K562 (cell line): ENCODE measurements at regions not wholly inside any gene's neighbourhood (a gene's known extent, or its start where the extent isn't known, plus 50 kb on each side); places are given as distances from the start of the nearest gene placed in this dataset.

ENCODE experiments used
- ATAC-seq: fragments of 200-7000 bp; cut with Tn5 transposase; 3 replicates; pipeline ENCODE4 v1.9.1; 2020; ENCODE audit warnings: moderate library complexity
- BruUV-seq: library from RNA; stranded (reverse); fragments of 400-500 nt; replicated peaks from 2 replicates; lab custom pipeline; 2021; lab: Mats Ljungman, UMichigan
- CTCF ChIA-PET: fragments of 300-600 bp; formaldehyde crosslinking; extraction: SDS; loops from one replicate; lab custom pipeline; 2021; ENCODE audit warnings: low intra/inter-chr PET ratio; lab: Yijun Ruan, JAX
- POLR2A ChIA-PET: fragments of 300-600, 350-650 bp; sonication (Branson Sonifier 250); formaldehyde crosslinking; extraction: SDS; loops from one replicate; lab custom pipeline; 2021; ENCODE audit warnings: antibody characterized with exemption, inconsistent platforms; lab: Yijun Ruan, JAX
- DNase-seq, 4 experiments: peaks; one replicate each; pipeline versions ENCODE4 v3.0.0 to v3.0.0-alpha.2; 2011 to 2018; ENCODE audit warnings: low spot score in 3 of 4, mixed read lengths in 3 of 4; ENCODE audit errors: extremely low read depth in 1 of 4
- FAIRE-seq: peaks from 2 replicates; lab custom pipeline; 2011; peaks lifted over from hg19 to GRCh38; lab: Jason Lieb, UNC
- H2AFZ ChIP-seq: 2 replicates; pipeline ENCODE4 v1.6.0; 2011; ENCODE audit warnings: low read depth, low read length, control low read depth, inconsistent platforms
- H3K27ac ChIP-seq: fragments of 200-600 bp; 3 replicates; pipeline ENCODE4 v1.8.0; 2011; ENCODE audit warnings: low read depth, mild to moderate bottlenecking, control low read depth, inconsistent platforms, low read length, moderate library complexity, mixed read lengths; ENCODE audit errors: extremely low read depth
- H3K27me3 ChIP-seq, 2 experiments: fragments of 300-600 bp in 1 of 2; 2 replicates in 1 of 2; 3 replicates in 1 of 2; pipeline versions ENCODE4 v1.6.0 to v1.8.0; 2011; ENCODE audit warnings: inconsistent platforms in 2 of 2, low read length in 2 of 2, mild to moderate bottlenecking in 1 of 2, mixed read lengths in 1 of 2, moderate library complexity in 1 of 2; ENCODE audit not compliant: control insufficient read depth in 2 of 2, insufficient read depth in 2 of 2
- H3K36me3 ChIP-seq: fragments of 300-600 bp; 3 replicates; pipeline ENCODE4 v1.8.0; 2011; ENCODE audit warnings: mild to moderate bottlenecking, low read length, inconsistent platforms; ENCODE audit not compliant: control insufficient read depth, insufficient read depth
- H3K4me1 ChIP-seq, 2 experiments: fragments of 200-600 bp in 1 of 2; replicated peaks in 1 of 2; 2 replicates in 1 of 2; 3 replicates in 1 of 2; pipeline versions ENCODE4 v1.5.1 to v1.8.0; 2011; ENCODE audit warnings: inconsistent platforms in 2 of 2, low read length in 2 of 2, mild to moderate bottlenecking in 1 of 2, mixed read lengths in 1 of 2, moderate library complexity in 1 of 2; ENCODE audit not compliant: control insufficient read depth in 2 of 2, insufficient read depth in 2 of 2
- H3K4me2 ChIP-seq: 2 replicates; pipeline ENCODE4 v1.6.1; 2011; ENCODE audit warnings: low read length, control low read depth, inconsistent platforms, mixed read lengths; ENCODE audit not compliant: insufficient read depth
- H3K4me3 ChIP-seq: fragments of 200-600 bp; sonication (generic), shearing (Covaris generic); 2 replicates; pipeline ENCODE4 v1.5.1; 2016; ENCODE audit warnings: control low read depth, inconsistent platforms
- H3K79me2 ChIP-seq: fragments of 200-600 bp; 3 replicates; pipeline ENCODE4 v1.8.0; 2011; ENCODE audit warnings: low read length, inconsistent platforms; ENCODE audit not compliant: control insufficient read depth, insufficient read depth
- H3K9ac ChIP-seq, 2 experiments: 2 replicates each; pipeline versions ENCODE4 v1.6.0 to v1.6.1; 2011; ENCODE audit warnings: low read depth in 2 of 2, low read length in 2 of 2, control low read depth in 1 of 2, inconsistent platforms in 1 of 2, mild to moderate bottlenecking in 1 of 2, mixed read lengths in 1 of 2; ENCODE audit not compliant: insufficient read depth in 1 of 2
- H3K9me1 ChIP-seq: one replicate; pipeline ENCODE4 v1.6.0; 2011; ENCODE audit warnings: inconsistent platforms, mild to moderate bottlenecking, low read length, moderate library complexity; ENCODE audit not compliant: control insufficient read depth, insufficient read depth
- H3K9me3 ChIP-seq: replicated peaks from 2 replicates; pipeline ENCODE4 v1.5.1; 2011; ENCODE audit warnings: low read depth, low read length, inconsistent platforms; ENCODE audit not compliant: control insufficient read depth, insufficient read depth
- H4K20me1 ChIP-seq: replicated peaks from 2 replicates; pipeline ENCODE4 v1.6.1; 2011; ENCODE audit warnings: low read length, inconsistent platforms, mixed read lengths; ENCODE audit not compliant: control insufficient read depth, insufficient read depth
- MAFF ChIP-seq: IDR thresholded peaks from 2 replicates; pipeline ENCODE4 v1.6.1; 2012; ENCODE audit warnings: low read length, improper control_type of control experiment
- WGBS: fragments of 100-300 bp; shearing (Covaris generic); methylation state at CpG from one replicate; pipeline ENCODE4 v1.1.6; 2016; ENCODE audit warnings: low coverage, mixed read lengths; ENCODE audit not compliant: insufficient coverage; ENCODE audit errors: missing lambda C conversion rate; 5-methylcytosine and 5-hydroxymethylcytosine counted together
- in situ Hi-C: fragments of 300-500 bp; cut with MboI; formaldehyde crosslinking; loops from 4 replicates; pipeline ENCODE4 v1.15.0; 2018; ENCODE audit warnings: inconsistent platforms, mixed read lengths
- intact Hi-C: fragments of 100-400 bp; cut with micrococcal nuclease; formaldehyde crosslinking; loops from 2 replicates; pipeline ENCODE4 v1.14.2; 2022
- TF ChIP-seq, protein P1 (sequence below), 2 experiments: fragments of 450-650 bp; formaldehyde crosslinking in 1 of 2; IDR thresholded peaks; 2 replicates each; pipeline versions ENCODE4 v1.4.0 to v1.6.1; 2014 to 2020; ENCODE audit warnings: mild to moderate bottlenecking in 2 of 2, borderline replicate concordance in 1 of 2, low read depth in 1 of 2

DNA sequence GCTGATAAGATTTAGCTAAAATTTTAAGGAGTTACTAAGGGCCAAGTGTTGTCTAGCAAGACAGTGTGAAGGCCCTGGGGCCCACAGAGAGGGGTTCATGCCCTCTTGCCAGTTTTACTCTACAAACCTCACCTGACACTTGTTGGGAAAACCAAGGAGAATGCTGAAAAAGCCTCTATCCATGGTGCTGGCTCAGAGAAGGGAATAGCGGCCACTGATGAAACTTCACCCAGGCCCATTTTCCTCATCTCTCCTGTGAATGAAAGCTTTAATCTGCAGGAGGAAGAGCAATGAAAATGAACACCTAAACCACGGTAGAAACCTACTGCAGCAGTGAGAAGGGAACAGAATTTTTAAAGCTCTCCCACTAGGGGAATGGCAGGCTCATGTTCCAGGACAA lies 317.3 kb upstream of the CNR1 start:
- intact Hi-C loops (no loop called here), in situ Hi-C loops (no loop called here)
- Histone ChIP-seq H3K79me2 (no peaks in the 10 kb centered on the region), H3K9me3 (no peaks in the 10 kb centered on the region), H2AFZ (no peak overlapping the region), H3K27ac (no peak overlapping the region), H3K4me1 (no peaks in the 10 kb centered on the region), H4K20me1 (no peaks in the 10 kb centered on the region), H3K36me3 (no peaks in the 10 kb centered on the region), H3K4me2 (no peak overlapping the region), H3K9me1 (no peaks in the 10 kb centered on the region), H3K4me3 (no peak overlapping the region), H3K27me3 (peaks cover 0 to 12% of the 10 kb centered on the region in 2 experiments; a peak in 2 of 5 replicates), H3K9ac (no peak overlapping the region)
- DNase-seq (no peak), FAIRE-seq (no peak), ATAC-seq (no peak)
- WGBS, result 4% methylated on average over 2 of the region's 2 CpGs
- ChIA-PET POLR2A (interaction anchor here (0.7 kb wide), 1 partner anchor 32 kb away, joined by 3 read pairs; no protein-coding TSS in a partner anchor), CTCF (no interaction called here)
- no peak for TF ChIP-seq MAFF
- TF ChIP-seq, protein P1, sequence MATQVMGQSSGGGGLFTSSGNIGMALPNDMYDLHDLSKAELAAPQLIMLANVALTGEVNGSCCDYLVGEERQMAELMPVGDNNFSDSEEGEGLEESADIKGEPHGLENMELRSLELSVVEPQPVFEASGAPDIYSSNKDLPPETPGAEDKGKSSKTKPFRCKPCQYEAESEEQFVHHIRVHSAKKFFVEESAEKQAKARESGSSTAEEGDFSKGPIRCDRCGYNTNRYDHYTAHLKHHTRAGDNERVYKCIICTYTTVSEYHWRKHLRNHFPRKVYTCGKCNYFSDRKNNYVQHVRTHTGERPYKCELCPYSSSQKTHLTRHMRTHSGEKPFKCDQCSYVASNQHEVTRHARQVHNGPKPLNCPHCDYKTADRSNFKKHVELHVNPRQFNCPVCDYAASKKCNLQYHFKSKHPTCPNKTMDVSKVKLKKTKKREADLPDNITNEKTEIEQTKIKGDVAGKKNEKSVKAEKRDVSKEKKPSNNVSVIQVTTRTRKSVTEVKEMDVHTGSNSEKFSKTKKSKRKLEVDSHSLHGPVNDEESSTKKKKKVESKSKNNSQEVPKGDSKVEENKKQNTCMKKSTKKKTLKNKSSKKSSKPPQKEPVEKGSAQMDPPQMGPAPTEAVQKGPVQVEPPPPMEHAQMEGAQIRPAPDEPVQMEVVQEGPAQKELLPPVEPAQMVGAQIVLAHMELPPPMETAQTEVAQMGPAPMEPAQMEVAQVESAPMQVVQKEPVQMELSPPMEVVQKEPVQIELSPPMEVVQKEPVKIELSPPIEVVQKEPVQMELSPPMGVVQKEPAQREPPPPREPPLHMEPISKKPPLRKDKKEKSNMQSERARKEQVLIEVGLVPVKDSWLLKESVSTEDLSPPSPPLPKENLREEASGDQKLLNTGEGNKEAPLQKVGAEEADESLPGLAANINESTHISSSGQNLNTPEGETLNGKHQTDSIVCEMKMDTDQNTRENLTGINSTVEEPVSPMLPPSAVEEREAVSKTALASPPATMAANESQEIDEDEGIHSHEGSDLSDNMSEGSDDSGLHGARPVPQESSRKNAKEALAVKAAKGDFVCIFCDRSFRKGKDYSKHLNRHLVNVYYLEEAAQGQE (IDR thresholded peaks at IDR 0.05; ENCODE audit: borderline replicate concordance), result peak; percentile 71
- TF ChIP-seq, protein P1 (CRISPR knock-in tag; IDR thresholded peaks at IDR 0.05; ENCODE audit: low read depth), result 0 out of 2 replicates have a peak, but pooled peaks have one; percentile 53
- BruUV-seq, result no TSS peak
